ENCODE measurements at regions not wholly inside any gene's neighbourhood (a gene's known extent, or its start where the extent isn't known, plus 50 kb on each side); places are given as distances from the start of the nearest gene placed in this dataset.

DNA sequence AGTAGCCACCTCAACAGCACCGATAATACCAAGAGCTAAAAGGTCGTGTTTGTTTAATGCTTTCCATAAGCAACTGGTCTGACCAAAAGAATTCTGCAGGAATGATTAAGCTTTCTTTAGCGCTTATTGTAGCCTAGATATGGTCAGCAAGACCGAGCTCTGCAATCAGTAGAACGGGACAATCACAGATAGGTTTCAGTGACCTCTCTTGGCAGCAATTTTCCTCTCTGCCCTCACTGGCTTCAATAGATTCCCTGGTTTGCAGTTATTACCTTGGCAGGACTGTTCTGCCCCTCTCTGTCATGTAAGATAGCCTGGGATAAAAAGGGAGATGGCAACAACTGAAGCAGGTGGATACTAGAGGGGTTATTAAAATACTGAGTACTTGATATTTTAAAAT, 337.1 kb upstream of the NECTIN3 start:
- Mint-ChIP-seq H3K27ac (no peak overlapping the region), H3K9me3 (no peaks in the 10 kb centered on the region), H3K4me3 (no peak overlapping the region), H3K27me3 (peaks cover 8 to 15% of the 10 kb centered on the region in 2 donors), H3K36me3 (no peaks in the 10 kb centered on the region), H3K4me1 (no peaks in the 10 kb centered on the region)
- DNase-seq (no peak), ATAC-seq (replicated peaks in 1 of 4) (no peak)
- Histone ChIP-seq H3K27me3 (replicated peaks in 1 of 2; ENCODE audit: control insufficient read depth in 2 of 2, extremely low read depth in 1 of 2, insufficient read depth in 2 of 2, low read length in 1 of 2) (peaks cover 0 to 3% of the 10 kb centered on the region in 2 experiments), H3K4me3 (ENCODE audit: control insufficient read depth in 1 of 2, extremely low read depth in 1 of 2, low read length in 1 of 2) (no peak overlapping the region), H3K9me3 (no peaks in the 10 kb centered on the region), H3K27ac (ENCODE audit: low read length) (no peak overlapping the region), H3K4me1 (ENCODE audit: control insufficient read depth in 1 of 2, extremely low read depth in 1 of 2, insufficient read depth in 2 of 2, low read length in 2 of 2) (no peaks in the 10 kb centered on the region), H3K36me3 (ENCODE audit: control insufficient read depth in 2 of 2, extremely low read depth in 1 of 2, insufficient read depth in 1 of 2, low read length in 1 of 2) (no peaks in the 10 kb centered on the region)
- ChIA-PET CTCF (no interaction called here), POLR2A (no interaction called here)
- WGBS (ENCODE audit: insufficient coverage), result 70% methylated on average over 4 of the region's 5 CpGs

DNA sequence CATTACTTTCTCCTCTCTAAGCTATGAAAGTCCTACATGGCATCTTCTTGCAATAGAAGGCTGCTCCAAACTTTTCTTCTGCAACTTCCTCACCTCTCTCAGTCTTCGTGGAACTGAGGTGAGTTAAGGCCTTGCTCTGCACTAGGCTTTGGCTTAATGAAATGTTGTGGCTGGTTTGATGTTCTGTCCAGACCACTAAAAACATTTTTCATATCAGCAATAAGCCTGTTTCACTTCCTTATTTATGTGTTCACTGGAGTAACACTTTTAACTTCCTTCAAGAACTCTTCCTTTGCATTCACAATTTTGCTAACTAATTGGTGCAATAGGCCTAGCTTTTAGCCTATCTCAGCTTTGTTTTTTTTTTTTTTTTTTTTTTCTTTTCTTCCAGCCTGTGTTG, 335.3 kb upstream of the NECTIN3 start:
- Histone ChIP-seq H3K4me1 (ENCODE audit: control insufficient read depth in 1 of 2, extremely low read depth in 1 of 2, insufficient read depth in 2 of 2, low read length in 2 of 2) (no peaks in the 10 kb centered on the region), H3K27me3 (replicated peaks in 1 of 2; ENCODE audit: control insufficient read depth in 2 of 2, extremely low read depth in 1 of 2, insufficient read depth in 2 of 2, low read length in 1 of 2) (no peaks in the 10 kb centered on the region), H3K9me3 (no peaks in the 10 kb centered on the region), H3K27ac (ENCODE audit: low read length) (no peak overlapping the region), H3K36me3 (ENCODE audit: control insufficient read depth in 2 of 2, extremely low read depth in 1 of 2, insufficient read depth in 1 of 2, low read length in 1 of 2) (no peaks in the 10 kb centered on the region), H3K4me3 (ENCODE audit: control insufficient read depth in 1 of 2, extremely low read depth in 1 of 2, low read length in 1 of 2) (no peak overlapping the region)
- no peaks in the 10 kb centered on the region for H3K36me3 Mint-ChIP-seq
- peaks cover 0 to 11% of the 10 kb centered on the region in 2 donors for H3K27me3 Mint-ChIP-seq
- no peak for ATAC-seq (replicated peaks in 1 of 4)
- ChIA-PET POLR2A (no interaction called here), CTCF (interaction anchor here in 1 of 2 donors (0.6 kb wide), 2 partner anchors 18 to 73 kb away, joined by 3 to 4 read pairs; no protein-coding TSS in a partner anchor)
- no peak overlapping the region for H3K4me3 Mint-ChIP-seq
- no peaks in the 10 kb centered on the region for H3K9me3 Mint-ChIP-seq
- DNase-seq, result no peak
- H3K4me1 Mint-ChIP-seq, result no peaks in the 10 kb centered on the region
- H3K27ac Mint-ChIP-seq, result no peak overlapping the region
- WGBS (ENCODE audit: insufficient coverage), result no CpG with 5 or more reads among the region's 1 CpG

DNA sequence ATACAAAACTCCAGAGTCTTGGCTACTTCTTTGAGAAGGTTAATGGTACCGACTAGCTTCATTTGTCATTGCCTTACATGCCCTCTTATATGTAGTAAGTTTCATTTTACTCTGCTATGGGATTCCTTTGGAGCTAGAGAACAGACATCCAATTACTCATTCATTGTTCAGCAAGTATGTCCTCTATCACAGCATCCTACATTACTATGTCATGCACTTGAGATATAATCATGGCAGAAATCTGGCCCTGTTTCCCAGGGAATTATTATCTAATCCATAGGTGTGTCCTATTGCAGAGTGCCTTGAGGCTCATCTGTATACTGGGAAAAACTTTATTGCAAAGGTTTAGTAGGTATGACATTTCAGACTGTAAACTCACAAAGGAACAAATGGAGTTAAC, 333.1 kb upstream of the NECTIN3 start:
- no peaks in the 10 kb centered on the region for H3K36me3 ChIP-seq (ENCODE audit: control insufficient read depth in 2 of 2, extremely low read depth in 1 of 2, insufficient read depth in 1 of 2, low read length in 1 of 2)
- peaks cover 0 to 5% of the 10 kb centered on the region in 2 donors for H3K27me3 Mint-ChIP-seq
- CTCF ChIA-PET, result no interaction called here
- no peak overlapping the region for H3K4me3 ChIP-seq (ENCODE audit: control insufficient read depth in 1 of 2, extremely low read depth in 1 of 2, low read length in 1 of 2)
- no CpG with 5 or more reads among the region's 1 CpG for WGBS (ENCODE audit: insufficient coverage)
- H3K36me3 Mint-ChIP-seq, result no peaks in the 10 kb centered on the region
- DNase-seq, result no peak
- H3K27ac ChIP-seq (ENCODE audit: low read length), result no peak overlapping the region
- H3K27me3 ChIP-seq (replicated peaks in 1 of 2; ENCODE audit: control insufficient read depth in 2 of 2, extremely low read depth in 1 of 2, insufficient read depth in 2 of 2, low read length in 1 of 2), result no peaks in the 10 kb centered on the region
- no peak for ATAC-seq (replicated peaks in 1 of 4)
- POLR2A ChIA-PET, result no interaction called here
- H3K9me3 ChIP-seq, result no peaks in the 10 kb centered on the region
- no peaks in the 10 kb centered on the region for H3K4me1 Mint-ChIP-seq
- no peak overlapping the region for H3K4me3 Mint-ChIP-seq
- no peak overlapping the region for H3K27ac Mint-ChIP-seq
- no peaks in the 10 kb centered on the region for H3K9me3 Mint-ChIP-seq
- no peaks in the 10 kb centered on the region for H3K4me1 ChIP-seq (ENCODE audit: control insufficient read depth in 1 of 2, extremely low read depth in 1 of 2, insufficient read depth in 2 of 2, low read length in 2 of 2)

GRCh38 chr3:110741891-110742290, 329.7 kb upstream of the NECTIN3 start:
- WGBS (ENCODE audit: insufficient coverage), result 86% methylated on average over 1 of the region's 3 CpGs
- Histone ChIP-seq H3K36me3 (ENCODE audit: control insufficient read depth in 2 of 2, extremely low read depth in 1 of 2, insufficient read depth in 1 of 2, low read length in 1 of 2) (no peaks in the 10 kb centered on the region), H3K27me3 (replicated peaks in 1 of 2; ENCODE audit: control insufficient read depth in 2 of 2, extremely low read depth in 1 of 2, insufficient read depth in 2 of 2, low read length in 1 of 2) (no peaks in the 10 kb centered on the region), H3K27ac (ENCODE audit: low read length) (no peak overlapping the region), H3K4me3 (ENCODE audit: control insufficient read depth in 1 of 2, extremely low read depth in 1 of 2, low read length in 1 of 2) (no peak overlapping the region), H3K9me3 (no peaks in the 10 kb centered on the region), H3K4me1 (ENCODE audit: control insufficient read depth in 1 of 2, extremely low read depth in 1 of 2, insufficient read depth in 2 of 2, low read length in 2 of 2) (no peaks in the 10 kb centered on the region)
- ATAC-seq (replicated peaks in 1 of 4) (no peak), DNase-seq (no peak)
- Mint-ChIP-seq H3K9me3 (no peaks in the 10 kb centered on the region), H3K4me3 (no peak overlapping the region), H3K36me3 (no peaks in the 10 kb centered on the region), H3K27ac (no peak overlapping the region), H3K4me1 (no peaks in the 10 kb centered on the region), H3K27me3 (peaks cover 0 to 7% of the 10 kb centered on the region in 2 donors)
- ChIA-PET CTCF (no interaction called here), POLR2A (interaction anchor here in 1 of 2 donors (0.7 to 0.9 kb wide), 2 partner anchors 26 to 1000 kb away, joined by 3 read pairs; no protein-coding TSS in a partner anchor)

- H3K36me3 ChIP-seq (ENCODE audit: control insufficient read depth in 2 of 2, extremely low read depth in 1 of 2, insufficient read depth in 1 of 2, low read length in 1 of 2), result no peaks in the 10 kb centered on the region
- no peaks in the 10 kb centered on the region for H3K27me3 ChIP-seq (replicated peaks in 1 of 2; ENCODE audit: control insufficient read depth in 2 of 2, extremely low read depth in 1 of 2, insufficient read depth in 2 of 2, low read length in 1 of 2)
- ChIA-PET POLR2A (no interaction called here), CTCF (no interaction called here)
- no peak overlapping the region for H3K27ac ChIP-seq (ENCODE audit: low read length)
- ATAC-seq (replicated peaks in 1 of 4) (no peak), DNase-seq (no peak)
- no peaks in the 10 kb centered on the region for H3K4me1 ChIP-seq (ENCODE audit: control insufficient read depth in 1 of 2, extremely low read depth in 1 of 2, insufficient read depth in 2 of 2, low read length in 2 of 2)
- H3K4me3 ChIP-seq (ENCODE audit: control insufficient read depth in 1 of 2, extremely low read depth in 1 of 2, low read length in 1 of 2), result no peak overlapping the region
- WGBS (ENCODE audit: insufficient coverage), result no CpG with 5 or more reads among the region's 1 CpG
- Mint-ChIP-seq H3K27ac (no peak overlapping the region), H3K36me3 (no peaks in the 10 kb centered on the region), H3K4me1 (no peaks in the 10 kb centered on the region), H3K27me3 (peaks cover 0 to 7% of the 10 kb centered on the region in 2 donors), H3K4me3 (no peak overlapping the region), H3K9me3 (no peaks in the 10 kb centered on the region)
- no peaks in the 10 kb centered on the region for H3K9me3 ChIP-seq
Observed at GRCh38 chr3:110743202-110743601, 328.4 kb upstream of the NECTIN3 start.

DNA sequence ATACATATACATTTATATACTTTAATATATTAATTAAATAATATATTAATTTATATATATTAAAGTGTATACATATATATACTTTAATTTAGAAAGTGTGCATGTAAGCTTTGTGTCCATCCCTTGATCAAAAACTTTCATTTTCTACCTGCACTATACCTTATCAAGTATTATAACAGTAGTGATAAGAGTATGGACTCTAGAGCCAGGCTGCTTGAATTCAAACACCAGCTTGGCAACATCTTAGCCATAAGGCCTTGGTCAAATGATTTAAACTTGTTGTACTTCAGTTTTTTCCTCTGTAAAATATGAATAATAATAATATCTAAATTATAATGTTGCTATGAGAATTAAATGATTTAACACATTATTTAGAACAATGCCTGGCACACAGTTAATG, 327.6 kb upstream of the NECTIN3 start:
- Mint-ChIP-seq H3K27ac (no peak overlapping the region), H3K4me3 (no peak overlapping the region), H3K9me3 (no peaks in the 10 kb centered on the region), H3K27me3 (peaks cover 0 to 7% of the 10 kb centered on the region in 2 donors), H3K4me1 (no peaks in the 10 kb centered on the region), H3K36me3 (no peaks in the 10 kb centered on the region)
- H3K27me3 ChIP-seq (replicated peaks in 1 of 2; ENCODE audit: control insufficient read depth in 2 of 2, extremely low read depth in 1 of 2, insufficient read depth in 2 of 2, low read length in 1 of 2), result no peaks in the 10 kb centered on the region
- no peaks in the 10 kb centered on the region for H3K4me1 ChIP-seq (ENCODE audit: control insufficient read depth in 1 of 2, extremely low read depth in 1 of 2, insufficient read depth in 2 of 2, low read length in 2 of 2)
- H3K27ac ChIP-seq (ENCODE audit: low read length), result no peak overlapping the region
- no peak for DNase-seq
- no peaks in the 10 kb centered on the region for H3K36me3 ChIP-seq (ENCODE audit: control insufficient read depth in 2 of 2, extremely low read depth in 1 of 2, insufficient read depth in 1 of 2, low read length in 1 of 2)
- no peaks in the 10 kb centered on the region for H3K9me3 ChIP-seq
- ChIA-PET CTCF (no interaction called here), POLR2A (no interaction called here)
- ATAC-seq (replicated peaks in 1 of 4), result no peak
- no peak overlapping the region for H3K4me3 ChIP-seq (ENCODE audit: control insufficient read depth in 1 of 2, extremely low read depth in 1 of 2, low read length in 1 of 2)

DNA sequence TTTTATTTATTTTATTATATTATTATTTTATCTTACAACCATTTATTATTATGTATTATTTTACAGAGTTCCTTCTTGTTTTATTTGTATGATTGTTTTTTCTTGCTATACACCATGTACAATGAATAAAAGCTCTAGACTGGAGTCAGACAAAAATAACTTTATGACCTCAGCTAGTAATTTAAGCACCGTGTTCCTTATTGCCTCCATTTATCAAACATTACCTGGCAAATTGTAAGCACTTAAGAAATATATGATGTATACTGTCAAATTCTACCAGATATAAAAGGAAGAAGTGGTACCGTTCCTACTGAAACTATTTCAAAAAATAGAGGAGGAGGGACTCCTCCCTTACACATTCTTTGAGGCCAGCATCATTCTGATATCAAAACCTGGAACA, 326.9 kb upstream of the NECTIN3 start:
- ChIA-PET CTCF (no interaction called here), POLR2A (no interaction called here)
- ATAC-seq (replicated peaks in 1 of 4) (no peak), DNase-seq (no peak)
- no CpG with 5 or more reads among the region's 2 CpGs for WGBS (ENCODE audit: insufficient coverage)
- H3K27me3 ChIP-seq (replicated peaks in 1 of 2; ENCODE audit: control insufficient read depth in 2 of 2, extremely low read depth in 1 of 2, insufficient read depth in 2 of 2, low read length in 1 of 2), result no peaks in the 10 kb centered on the region
- H3K36me3 ChIP-seq (ENCODE audit: control insufficient read depth in 2 of 2, extremely low read depth in 1 of 2, insufficient read depth in 1 of 2, low read length in 1 of 2), result no peaks in the 10 kb centered on the region
- no peak overlapping the region for H3K27ac ChIP-seq (ENCODE audit: low read length)
- no peaks in the 10 kb centered on the region for H3K9me3 Mint-ChIP-seq
- no peak overlapping the region for H3K27ac Mint-ChIP-seq
- H3K9me3 ChIP-seq, result no peaks in the 10 kb centered on the region
- no peak overlapping the region for H3K4me3 Mint-ChIP-seq
- H3K4me1 ChIP-seq (ENCODE audit: control insufficient read depth in 1 of 2, extremely low read depth in 1 of 2, insufficient read depth in 2 of 2, low read length in 2 of 2), result no peaks in the 10 kb centered on the region
- H3K27me3 Mint-ChIP-seq, result peaks cover 0 to 7% of the 10 kb centered on the region in 2 donors
- no peak overlapping the region for H3K4me3 ChIP-seq (ENCODE audit: control insufficient read depth in 1 of 2, extremely low read depth in 1 of 2, low read length in 1 of 2)
- no peaks in the 10 kb centered on the region for H3K4me1 Mint-ChIP-seq
- no peaks in the 10 kb centered on the region for H3K36me3 Mint-ChIP-seq
